Dedifferentiated amniotic fluid mesenchymal stem cell (primary cell): ENCODE measurements at regions not wholly inside any gene's neighbourhood (a gene's known extent, or its start where the extent isn't known, plus 50 kb on each side); places are given as distances from the start of the nearest gene placed in this dataset.

Experiments
- DNase-seq: peaks from one replicate; pipeline ENCODE4 v3.0.0-alpha.2; 2016; ENCODE audit errors: extremely low spot score

- no peak for DNase-seq
Observed at GRCh38 chr10:128871671-128872231, 595.3 kb upstream of the MGMT start.

DNA sequence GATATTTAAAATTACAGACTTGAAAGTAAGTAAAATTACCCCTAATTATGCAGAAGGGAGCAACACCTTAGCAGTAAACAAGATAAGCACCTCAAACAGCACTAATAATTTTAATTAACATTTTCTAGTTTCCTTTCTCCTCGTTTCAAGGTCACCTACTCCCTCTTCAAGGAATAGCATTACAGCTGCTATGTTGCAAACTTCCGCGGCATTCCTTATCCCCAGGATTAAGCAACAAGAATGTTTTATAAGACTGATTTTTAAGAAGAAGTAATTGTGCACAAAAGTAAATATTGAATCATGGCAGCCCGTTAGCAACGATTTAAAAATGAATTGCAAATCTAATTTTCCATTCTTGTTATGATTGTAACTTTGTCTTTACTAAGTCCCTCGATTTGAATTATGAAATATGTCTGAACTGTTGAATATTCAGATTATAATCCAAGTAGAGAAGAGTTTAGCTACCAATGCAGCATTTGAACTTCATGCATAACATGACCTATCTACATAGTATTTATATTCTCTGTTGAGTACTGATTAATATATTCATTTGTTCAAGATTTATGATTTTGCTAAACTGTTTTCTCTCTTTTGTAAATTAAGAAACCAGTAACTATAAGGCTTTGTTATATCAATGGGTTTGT, 593.5 kb upstream of the MGMT start:
- no peak for DNase-seq

DNA sequence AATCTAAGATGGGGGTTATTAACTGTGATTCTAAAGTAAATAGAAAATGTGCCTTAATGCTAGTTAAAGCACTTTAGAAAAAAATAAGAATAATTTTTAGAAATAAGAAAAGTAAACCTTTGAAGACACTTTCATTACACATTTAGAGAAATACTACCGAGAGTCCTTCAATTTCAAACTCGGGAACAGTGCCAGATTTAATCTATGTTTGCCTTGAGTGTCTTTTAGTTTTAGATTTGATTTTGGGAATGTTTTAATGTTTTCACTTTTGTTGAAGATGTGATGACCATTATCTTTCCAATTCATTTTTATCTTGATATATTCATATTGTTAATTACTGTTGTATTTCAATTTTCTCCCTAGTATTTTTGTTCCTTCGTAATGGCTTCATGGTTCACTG, 592.7 kb upstream of the MGMT start:
- no peak for DNase-seq

DNA sequence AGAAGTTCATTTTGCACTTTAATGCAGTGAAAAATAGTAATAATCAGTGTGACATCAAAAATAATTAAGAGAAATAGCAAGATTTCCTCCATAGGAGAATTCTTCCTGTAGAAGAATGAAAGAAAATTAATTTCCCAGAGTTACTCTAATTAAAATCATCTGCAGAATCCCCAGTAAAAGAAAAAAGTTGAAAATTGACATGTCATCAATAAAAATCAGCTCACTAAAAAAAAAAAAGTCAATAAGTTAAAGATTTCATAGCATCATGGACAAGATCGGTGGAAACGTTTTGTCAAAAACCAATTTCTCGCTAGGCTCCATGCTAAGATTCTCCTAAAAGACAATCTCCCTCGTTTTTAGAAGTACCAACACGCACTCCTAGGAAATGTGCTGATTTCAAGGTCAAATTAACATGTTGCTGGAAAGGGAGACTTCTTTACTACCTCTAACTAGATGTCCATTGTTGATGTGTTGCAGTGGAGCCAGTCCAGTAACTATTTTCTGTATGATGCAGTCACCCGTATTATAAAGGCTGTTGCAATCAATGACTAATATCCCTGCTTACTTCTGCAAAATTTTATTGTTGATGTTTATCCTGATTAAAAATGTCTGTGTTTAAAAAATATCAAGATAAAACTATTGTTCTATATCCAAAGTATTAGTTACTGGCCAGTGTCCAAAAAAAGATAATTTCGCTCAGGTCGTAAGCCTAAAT, 591.9 kb upstream of the MGMT start:
- no peak for DNase-seq

- no peak for DNase-seq
Observed at GRCh38 chr10:128875956-128876736, 590.9 kb upstream of the MGMT start.

GRCh38 chr10:128877141-128877540, 589.9 kb upstream of the MGMT start:
- DNase-seq: no peak

DNA sequence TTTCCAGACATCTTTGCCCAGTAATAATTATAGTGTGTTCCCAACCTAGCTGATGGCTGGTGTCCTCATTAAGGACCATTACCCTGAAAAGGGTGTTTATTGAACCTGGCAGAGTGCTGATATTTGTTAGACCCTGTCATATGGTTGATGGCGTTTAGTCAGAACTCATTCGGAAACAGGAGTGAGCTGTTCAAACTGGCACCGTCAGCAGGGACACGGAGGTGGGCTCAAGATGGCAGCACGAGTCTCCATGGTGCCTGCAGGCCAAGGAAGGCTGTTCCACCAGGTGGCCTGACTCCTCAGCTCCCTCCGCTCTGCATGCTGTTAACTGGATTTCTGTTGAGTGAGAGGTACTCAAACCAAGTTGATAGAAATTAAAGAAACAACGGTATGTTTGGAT, 589.1 kb upstream of the MGMT start:
- no peak for DNase-seq

- no peak for DNase-seq
Observed at GRCh38 chr10:128879030-128879429, 588.0 kb upstream of the MGMT start.

DNA sequence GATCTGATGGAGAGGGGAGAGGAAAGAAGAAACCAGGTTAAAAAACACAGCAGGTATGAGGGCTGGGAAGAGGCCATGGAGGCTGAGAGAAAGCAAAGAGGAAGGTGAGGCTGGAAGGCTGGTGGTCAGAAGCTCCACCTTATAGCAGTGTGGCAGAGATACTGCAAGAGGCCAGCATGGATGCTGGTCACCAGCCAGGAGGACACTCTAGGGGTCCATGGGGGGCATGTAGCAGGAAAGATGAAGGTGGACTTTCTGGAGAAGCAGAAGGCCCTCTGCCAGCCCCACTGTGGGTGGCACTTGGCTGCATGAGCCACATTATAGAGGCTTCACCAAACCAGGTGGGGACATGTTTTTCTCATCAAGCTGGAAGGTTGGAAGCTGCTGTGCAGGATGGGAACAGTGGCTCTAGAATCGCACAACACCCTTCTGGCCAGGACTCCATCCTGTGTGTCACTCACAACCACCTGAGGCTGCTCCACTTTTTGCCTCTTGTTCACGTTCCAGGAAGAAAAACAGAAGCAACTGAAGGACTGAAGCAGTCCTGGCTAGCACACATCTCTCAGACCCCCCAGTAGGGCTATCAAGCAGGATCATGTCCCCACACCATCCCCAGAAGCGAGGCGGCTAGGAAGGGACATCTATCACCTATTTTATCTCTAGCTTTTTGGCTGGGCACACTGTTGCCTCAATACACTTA, 587.5 kb upstream of the MGMT start:
- DNase-seq: no peak

- DNase-seq: no peak
Observed at GRCh38 chr10:128880159-128880725, 586.8 kb upstream of the MGMT start.

- DNase-seq: no peak
Observed at GRCh38 chr10:128881086-128881485, 586.0 kb upstream of the MGMT start.

- DNase-seq: no peak
Observed at GRCh38 chr10:128883231-128884032, 583.6 kb upstream of the MGMT start.

- no peak for DNase-seq
Observed at GRCh38 chr10:128884033-128884425, 583.0 kb upstream of the MGMT start.

- no peak for DNase-seq
Observed at GRCh38 chr10:128884496-128885072, 582.5 kb upstream of the MGMT start.

DNA sequence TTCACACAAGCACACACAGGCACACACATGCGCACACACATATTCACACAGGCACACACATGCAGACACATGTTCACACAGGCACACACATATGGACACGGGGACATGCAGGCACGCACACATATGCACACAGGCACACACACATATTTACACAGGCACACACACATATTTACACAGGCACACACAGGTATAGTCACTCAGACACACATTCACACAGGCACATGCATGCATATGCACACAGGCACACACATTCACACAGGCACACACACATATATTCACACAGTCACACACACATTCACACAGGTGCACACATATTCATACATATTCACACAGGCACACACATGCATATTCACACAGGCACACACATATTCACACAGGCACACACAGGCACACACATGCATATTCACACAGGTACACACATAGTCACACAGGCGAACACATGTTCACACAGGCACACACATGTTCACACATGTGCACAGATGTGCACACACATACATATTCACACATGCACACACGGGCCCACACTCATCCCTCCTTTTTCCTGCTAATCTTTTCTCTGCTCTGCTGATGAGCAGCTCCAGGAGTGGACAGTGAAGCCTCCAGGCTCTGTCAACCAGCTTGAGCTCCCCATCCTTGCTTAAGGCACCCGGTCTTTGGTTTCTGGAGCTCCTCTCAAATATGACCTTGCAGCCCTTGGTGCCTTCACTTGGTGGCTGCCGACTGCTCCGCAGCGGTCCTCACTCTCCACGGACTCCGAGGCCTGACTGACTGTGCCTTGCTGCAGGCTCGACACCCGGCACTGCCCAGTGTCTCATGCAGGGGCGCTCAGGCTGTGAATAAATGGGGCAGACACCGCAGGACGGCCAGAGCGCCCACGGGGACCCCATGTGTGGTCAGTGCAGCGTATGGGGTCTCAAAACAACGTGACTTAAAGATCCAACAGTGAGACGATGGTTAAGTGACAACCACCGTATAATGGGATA, 581.2 kb upstream of the MGMT start:
- no peak for DNase-seq

- DNase-seq: no peak
Observed at GRCh38 chr10:128887856-128888255, 579.2 kb upstream of the MGMT start.

DNA sequence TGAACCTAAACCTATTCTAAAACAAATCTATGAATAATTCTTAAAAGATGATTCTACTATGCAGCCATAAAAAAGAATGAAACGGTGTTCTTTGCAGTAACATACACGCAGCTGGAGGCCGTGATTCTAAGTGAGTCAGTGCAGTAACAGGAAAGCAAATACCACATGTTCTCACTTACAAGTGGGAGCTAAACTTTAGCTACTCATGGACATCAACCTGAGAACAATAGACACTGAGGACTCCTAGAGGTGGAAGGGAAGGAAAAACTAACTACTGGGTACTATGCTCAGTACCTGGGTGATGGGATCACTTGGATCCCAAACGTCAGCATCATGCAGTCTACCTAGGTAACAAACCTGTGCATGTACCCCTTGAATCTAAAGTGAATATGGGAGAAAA, 575.0 kb upstream of the MGMT start:
- no peak for DNase-seq

- no peak for DNase-seq
Observed at GRCh38 chr10:128894641-128895040, 572.4 kb upstream of the MGMT start.

DNA sequence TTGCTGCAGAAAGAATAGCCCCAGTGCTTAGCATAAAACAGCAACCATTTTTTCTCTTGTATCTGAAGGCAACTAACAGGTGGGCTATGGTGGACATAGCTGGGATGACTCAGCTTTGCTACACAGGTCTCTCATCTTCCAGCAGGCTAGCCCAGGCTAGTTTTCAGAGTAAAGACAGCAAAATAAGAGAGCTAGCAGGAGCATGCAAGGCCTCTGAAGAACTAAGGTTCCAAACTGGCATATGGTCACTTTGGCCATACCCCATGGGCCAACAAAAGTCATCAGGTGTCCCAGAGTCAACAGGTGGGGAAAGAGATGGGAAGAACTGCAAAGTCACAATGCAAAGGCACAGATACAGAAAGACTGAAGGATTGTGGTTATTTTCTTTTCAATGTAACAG, 571.6 kb upstream of the MGMT start:
- DNase-seq: no peak
